Chondrocyte (in vitro differentiated cells): ENCODE measurements at regions not wholly inside any gene's neighbourhood (a gene's known extent, or its start where the extent isn't known, plus 50 kb on each side); places are given as distances from the start of the nearest gene placed in this dataset.

Source experiments
- DNase-seq: peaks from one replicate; pipeline ENCODE4 v3.0.0; 2021; ENCODE audit warnings: mixed read lengths, low spot score
- H3K27ac Mint-ChIP-seq: one replicate; pipeline ENCODE4 v1.8.0; 2021; ENCODE audit warnings: mild to moderate bottlenecking, moderate library complexity, mixed read lengths; ENCODE audit not compliant: unreplicated experiment
- H3K27me3 Mint-ChIP-seq: 2 replicates; pipeline ENCODE4 v1.8.0; 2021; ENCODE audit warnings: low read depth, mixed read lengths
- H3K36me3 Mint-ChIP-seq: 2 replicates; pipeline ENCODE4 v1.8.0; 2021; ENCODE audit warnings: low read depth, mixed read lengths
- H3K4me1 Mint-ChIP-seq: 2 replicates; pipeline ENCODE4 v1.8.0; 2021; ENCODE audit warnings: low read depth, mild to moderate bottlenecking, mixed read lengths
- H3K4me3 Mint-ChIP-seq: one replicate; pipeline ENCODE4 v1.8.0; 2021; ENCODE audit warnings: mild to moderate bottlenecking, moderate library complexity, mixed read lengths; ENCODE audit not compliant: unreplicated experiment
- H3K9me3 Mint-ChIP-seq: 2 replicates; pipeline ENCODE4 v1.8.0; 2021; ENCODE audit warnings: low read depth, mixed read lengths
- TF ChIP-seq, protein P1 (sequence below): fragments of 200-600 bp; sonication (generic); IDR thresholded peaks from 2 replicates; pipeline ENCODE4 v1.5.0; 2021; ENCODE audit warnings: antibody characterized with exemption, mild to moderate bottlenecking, moderate library complexity

DNA sequence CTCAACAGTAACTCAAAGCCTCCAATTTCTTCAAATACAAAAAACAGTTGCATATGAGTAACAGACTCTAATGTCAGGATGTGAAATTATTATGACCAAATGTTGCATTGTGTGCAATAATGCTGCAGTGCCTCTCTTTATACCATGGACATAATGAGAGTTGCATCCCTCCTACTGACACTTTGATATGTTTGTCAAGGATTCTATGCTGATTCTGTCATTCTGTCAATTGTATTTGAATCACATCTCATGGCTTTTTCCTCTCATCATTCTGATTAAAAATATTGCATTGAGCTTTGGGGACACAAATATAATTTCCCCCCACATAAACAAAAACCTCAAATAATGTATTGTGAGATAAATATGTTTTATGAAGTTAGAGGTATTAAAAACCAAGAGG lies 84.6 kb upstream of the SGCE start:
- TF ChIP-seq, protein P1, sequence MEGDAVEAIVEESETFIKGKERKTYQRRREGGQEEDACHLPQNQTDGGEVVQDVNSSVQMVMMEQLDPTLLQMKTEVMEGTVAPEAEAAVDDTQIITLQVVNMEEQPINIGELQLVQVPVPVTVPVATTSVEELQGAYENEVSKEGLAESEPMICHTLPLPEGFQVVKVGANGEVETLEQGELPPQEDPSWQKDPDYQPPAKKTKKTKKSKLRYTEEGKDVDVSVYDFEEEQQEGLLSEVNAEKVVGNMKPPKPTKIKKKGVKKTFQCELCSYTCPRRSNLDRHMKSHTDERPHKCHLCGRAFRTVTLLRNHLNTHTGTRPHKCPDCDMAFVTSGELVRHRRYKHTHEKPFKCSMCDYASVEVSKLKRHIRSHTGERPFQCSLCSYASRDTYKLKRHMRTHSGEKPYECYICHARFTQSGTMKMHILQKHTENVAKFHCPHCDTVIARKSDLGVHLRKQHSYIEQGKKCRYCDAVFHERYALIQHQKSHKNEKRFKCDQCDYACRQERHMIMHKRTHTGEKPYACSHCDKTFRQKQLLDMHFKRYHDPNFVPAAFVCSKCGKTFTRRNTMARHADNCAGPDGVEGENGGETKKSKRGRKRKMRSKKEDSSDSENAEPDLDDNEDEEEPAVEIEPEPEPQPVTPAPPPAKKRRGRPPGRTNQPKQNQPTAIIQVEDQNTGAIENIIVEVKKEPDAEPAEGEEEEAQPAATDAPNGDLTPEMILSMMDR = no peak
- no peak for DNase-seq
- H3K27me3 Mint-ChIP-seq = no peaks in the 10 kb centered on the region
- H3K4me1 Mint-ChIP-seq = no peaks in the 10 kb centered on the region
- no peaks in the 10 kb centered on the region for H3K36me3 Mint-ChIP-seq
- no peak overlapping the region for H3K4me3 Mint-ChIP-seq
- no peaks in the 10 kb centered on the region for H3K9me3 Mint-ChIP-seq
- no peak overlapping the region for H3K27ac Mint-ChIP-seq

DNA sequence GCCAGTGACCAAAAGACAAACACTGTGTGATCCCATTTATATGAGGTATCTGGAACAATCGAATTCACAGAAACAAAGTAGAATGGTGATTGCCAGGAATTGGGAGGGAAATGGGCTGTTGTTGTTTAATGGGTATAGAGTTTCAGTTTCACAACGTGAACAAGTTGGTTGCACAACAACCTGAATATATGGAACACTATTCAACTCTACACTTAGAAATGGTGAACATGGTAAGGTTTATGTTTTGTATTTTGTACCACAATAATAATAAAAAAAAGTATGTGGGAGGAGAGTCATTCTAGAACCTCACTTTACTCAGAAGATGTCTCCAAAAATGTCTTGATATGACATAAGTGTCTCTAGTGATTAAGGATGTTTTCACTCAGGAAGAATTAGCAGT lies 85.2 kb upstream of the SGCE start:
- H3K4me3 Mint-ChIP-seq = no peak overlapping the region
- no peaks in the 10 kb centered on the region for H3K36me3 Mint-ChIP-seq
- H3K9me3 Mint-ChIP-seq = no peaks in the 10 kb centered on the region
- no peak for DNase-seq
- H3K27ac Mint-ChIP-seq = no peak overlapping the region
- TF ChIP-seq, protein P1 = no peak
- no peaks in the 10 kb centered on the region for H3K4me1 Mint-ChIP-seq
- no peaks in the 10 kb centered on the region for H3K27me3 Mint-ChIP-seq

DNA sequence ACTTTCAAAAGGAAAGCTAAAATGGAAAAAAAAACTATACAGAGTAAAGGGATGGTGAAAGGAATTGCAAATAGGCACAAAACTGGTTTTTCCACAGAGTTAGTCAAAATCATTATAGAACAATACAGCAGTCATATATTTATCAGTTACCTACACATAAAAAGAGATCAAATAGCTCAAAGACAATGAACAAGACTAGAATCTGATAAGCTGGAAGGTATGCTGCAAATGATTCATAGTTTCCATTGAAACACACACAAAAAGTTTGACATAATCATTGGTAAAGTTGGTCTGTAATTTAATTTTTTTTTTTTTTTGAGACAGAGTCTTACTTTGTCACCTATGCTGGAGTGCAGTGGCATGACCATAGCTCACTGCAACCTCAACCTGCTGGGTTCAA lies 92.4 kb upstream of the SGCE start:
- DNase-seq = no peak
- H3K9me3 Mint-ChIP-seq = peaks cover 17% of the 10 kb centered on the region
- no peaks in the 10 kb centered on the region for H3K27me3 Mint-ChIP-seq
- H3K4me3 Mint-ChIP-seq = no peak overlapping the region
- no peaks in the 10 kb centered on the region for H3K4me1 Mint-ChIP-seq
- TF ChIP-seq, protein P1 = no peak
- no peaks in the 10 kb centered on the region for H3K36me3 Mint-ChIP-seq
- H3K27ac Mint-ChIP-seq = no peak overlapping the region

DNA sequence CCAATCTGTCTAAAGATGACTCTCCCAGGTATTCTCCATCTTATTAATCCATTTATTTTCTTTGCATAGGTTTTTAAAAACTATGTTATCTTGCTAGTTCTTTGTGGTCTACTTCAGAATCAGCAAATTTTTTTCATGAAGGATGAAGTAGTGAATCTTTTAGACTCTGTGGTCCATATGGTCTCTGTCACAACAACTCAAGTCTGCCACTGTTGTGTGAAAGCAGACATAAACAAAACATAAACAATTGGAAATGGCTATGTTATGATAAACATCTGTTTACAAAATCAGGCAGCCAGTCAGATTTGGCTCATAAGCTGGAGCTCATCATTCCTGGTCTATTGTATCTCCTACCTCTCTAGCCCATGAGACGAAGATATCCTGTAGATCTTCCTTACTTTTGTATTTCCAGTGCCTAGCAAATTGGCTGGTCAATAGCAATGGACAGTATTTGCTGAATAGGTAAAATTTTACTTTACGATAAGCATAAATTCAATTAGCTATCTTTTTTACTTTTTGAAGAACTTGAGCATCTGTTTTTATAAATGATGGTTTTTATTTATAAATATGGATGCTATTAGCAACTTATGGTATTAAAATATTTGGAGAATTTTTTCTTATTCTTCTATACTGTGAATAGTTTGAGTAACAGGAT lies 104.6 kb upstream of the SGCE start:
- Mint-ChIP-seq H3K27me3 (no peaks in the 10 kb centered on the region), H3K9me3 (peaks cover 18% of the 10 kb centered on the region), H3K36me3 (peaks cover 6% of the 10 kb centered on the region), H3K4me1 (no peaks in the 10 kb centered on the region), H3K4me3 (no peak overlapping the region), H3K27ac (no peak overlapping the region)
- DNase-seq = no peak
- TF ChIP-seq, protein P1 = no peak

DNA sequence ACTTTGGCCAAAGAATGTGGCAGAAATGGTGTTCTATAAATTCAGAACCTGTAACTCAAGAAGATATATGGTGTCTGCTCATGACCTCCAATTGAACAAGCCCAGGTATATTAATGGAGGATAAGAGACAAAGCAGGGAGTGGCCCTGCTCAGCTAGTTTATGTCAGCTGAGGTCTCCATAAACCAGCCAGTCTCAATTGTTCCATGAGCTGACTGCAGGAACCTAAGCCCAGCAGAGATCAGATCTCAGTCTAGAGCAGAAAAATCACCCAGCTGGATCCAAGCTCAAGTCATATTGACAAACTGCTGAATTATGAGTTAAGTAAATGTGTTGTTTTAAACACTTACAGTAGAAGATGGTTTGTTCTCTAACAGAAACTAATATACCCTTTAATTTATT lies 105.5 kb upstream of the SGCE start:
- Mint-ChIP-seq H3K4me3 (no peak overlapping the region), H3K4me1 (no peaks in the 10 kb centered on the region), H3K36me3 (no peaks in the 10 kb centered on the region), H3K27ac (no peak overlapping the region), H3K27me3 (no peaks in the 10 kb centered on the region), H3K9me3 (peaks cover 9% of the 10 kb centered on the region)
- TF ChIP-seq, protein P1 = no peak
- no peak for DNase-seq
